ENCODE measurements at regions not wholly inside any gene's neighbourhood (a gene's known extent, or its start where the extent isn't known, plus 50 kb on each side); places are given as distances from the start of the nearest gene placed in this dataset.

DNA sequence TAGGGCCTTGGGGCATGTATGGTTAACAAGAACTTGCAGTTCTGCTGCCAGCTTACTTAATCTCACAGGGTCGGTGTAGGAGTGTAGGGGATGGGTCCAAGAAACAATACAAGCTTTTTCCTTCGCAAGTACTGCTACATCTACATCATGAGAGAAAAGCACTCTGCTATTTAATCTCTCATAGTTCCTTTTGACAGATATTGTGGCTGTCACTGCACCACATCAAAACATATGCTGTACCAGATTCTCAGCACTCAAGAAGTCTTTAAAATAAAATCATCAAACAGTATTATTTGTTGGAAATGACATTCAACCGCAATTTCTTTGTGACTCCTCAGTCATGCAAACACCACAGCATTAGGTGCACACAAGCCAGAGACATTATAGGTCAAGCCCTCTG is 215.5 kb upstream of the BMP4 start:
- Histone ChIP-seq H2BK20ac (ENCODE audit: low read length) (no peak overlapping the region), H3K23me2 (ENCODE audit: low read depth, low read length) (no peaks in the 10 kb centered on the region), H4K5ac (ENCODE audit: insufficient read length, low read depth, low read length) (no peak overlapping the region), H3K4me2 (ENCODE audit: insufficient read depth in 1 of 2, low read depth in 2 of 2, low read length in 2 of 2) (no peak overlapping the region), H3K9ac (replicated peaks in 1 of 4; ENCODE audit: extremely low read depth in 1 of 4, low read depth in 3 of 4, low read length in 3 of 4) (no peak overlapping the region), H4K8ac (ENCODE audit: extremely low read depth, insufficient read depth, low read length) (no peak overlapping the region), H3K14ac (ENCODE audit: insufficient read length) (no peak overlapping the region), H2BK15ac (ENCODE audit: low read length) (no peak overlapping the region), H2BK120ac (replicated peaks; ENCODE audit: low read depth, low read length) (no peak overlapping the region), H3K79me2 (ENCODE audit: control insufficient read depth in 1 of 2, insufficient read depth in 2 of 2, low read length in 2 of 2) (no peaks in the 10 kb centered on the region), H2AK5ac (ENCODE audit: low read depth, low read length) (no peak overlapping the region), H3K27me3 (replicated peaks in 1 of 4; ENCODE audit: control insufficient read depth in 3 of 4, extremely low read depth in 1 of 4, insufficient read depth in 3 of 4, low read length in 3 of 4) (no peaks in the 10 kb centered on the region), H3K4me3 (ENCODE audit: extremely low read depth in 1 of 4, insufficient read depth in 2 of 4, low read depth in 3 of 4, low read length in 4 of 4) (no peak overlapping the region), H2BK5ac (ENCODE audit: low read depth, low read length) (no peak overlapping the region), H2AFZ (ENCODE audit: low read length) (no peak overlapping the region), H3K56ac (replicated peaks; ENCODE audit: insufficient read length, low read depth, low read length) (no peak overlapping the region), H2BK12ac (ENCODE audit: low read depth, low read length) (no peak overlapping the region), H3K23ac (ENCODE audit: insufficient read length) (no peak overlapping the region), H3K4ac (replicated peaks; ENCODE audit: insufficient read length, low read depth, low read length) (no peak overlapping the region), H3K27ac (ENCODE audit: low read depth, low read length) (no peak overlapping the region), H3K4me1 (replicated peaks in 1 of 4; ENCODE audit: control insufficient read depth in 3 of 4, insufficient read depth in 4 of 4, low read length in 3 of 4) (no peaks in the 10 kb centered on the region), H3K36me3 (ENCODE audit: control insufficient read depth in 2 of 4, insufficient read depth in 4 of 4, low read length in 3 of 4) (no peaks in the 10 kb centered on the region), H3K9me3 (ENCODE audit: insufficient read depth in 2 of 2, low read depth in 1 of 2, low read length in 1 of 2) (no peaks in the 10 kb centered on the region), H4K20me1 (replicated peaks in 1 of 2; ENCODE audit: control insufficient read depth in 1 of 2, insufficient read depth in 2 of 2, low read length in 2 of 2) (no peaks in the 10 kb centered on the region), H4K91ac (replicated peaks; ENCODE audit: insufficient read length, low read length) (no peak overlapping the region), H3K79me1 (ENCODE audit: low read depth, low read length) (no peaks in the 10 kb centered on the region), H3K18ac (ENCODE audit: extremely low read depth, low read length) (no peak overlapping the region)
- TF ChIP-seq ASH2L (IDR thresholded peaks at IDR 0.05; ENCODE audit: low read length) (no peak), CEBPB (IDR thresholded peaks at IDR 0.05; ENCODE audit: low read depth, low read length) (no peak), JUND (IDR thresholded peaks at IDR 0.05; ENCODE audit: low read length) (no peak), HDAC2 (IDR thresholded peaks at IDR 0.05; ENCODE audit: borderline replicate concordance in 1 of 2, low read depth in 2 of 2, low read length in 2 of 2) (no peak), BCL11A (IDR thresholded peaks at IDR 0.05; ENCODE audit: low read depth in 2 of 2, low read length in 2 of 2) (no peak), EZH2 (IDR thresholded peaks at IDR 0.05; ENCODE audit: low read depth, low read length, severe bottlenecking) (no peak), SP1 (IDR thresholded peaks at IDR 0.05; ENCODE audit: low read depth, low read length) (no peak), EP300 (IDR thresholded peaks at IDR 0.05; ENCODE audit: borderline replicate concordance in 1 of 2, low read depth in 2 of 2, low read length in 2 of 2) (no peak)
- no peak for FAIRE-seq
- POLR2A ChIA-PET (ENCODE audit: partially characterized antibody) = no interaction called here
- 91% methylated on average over 3 of the region's 3 CpGs; no CpG with 5 or more reads in 1 of the 2 experiments for WGBS, 2 experiments (ENCODE audit: extremely low coverage in 1 of 2, insufficient coverage in 1 of 2, insufficient read length in 1 of 2, insufficient replicate concordance in 2 of 2, low coverage in 1 of 2, low lambda C conversion rate in 2 of 2, missing lambda C conversion rate in 1 of 2)
- CTCF ChIA-PET (ENCODE audit: partially characterized antibody) = interaction anchor here (0.9 to 7.1 kb wide), 6 partner anchors 13 to 214 kb away, joined by 3 to 79 read pairs (median 5); no protein-coding TSS in a partner anchor
- no peak for DNase-seq (ENCODE audit: low read depth in 1 of 2, low spot score in 2 of 2)
